HG03439 (cell line): ENCODE measurements at regions not wholly inside any gene's neighbourhood (a gene's known extent, or its start where the extent isn't known, plus 50 kb on each side); places are given as distances from the start of the nearest gene placed in this dataset.

Experiments used
- ATAC-seq: cut with Tn5 transposase; IDR thresholded peaks from one replicate; pipeline ENCODE4 v1.9.1; 2021; ENCODE audit warnings: mild to moderate bottlenecking, moderate library complexity; ENCODE audit not compliant: unreplicated experiment

DNA sequence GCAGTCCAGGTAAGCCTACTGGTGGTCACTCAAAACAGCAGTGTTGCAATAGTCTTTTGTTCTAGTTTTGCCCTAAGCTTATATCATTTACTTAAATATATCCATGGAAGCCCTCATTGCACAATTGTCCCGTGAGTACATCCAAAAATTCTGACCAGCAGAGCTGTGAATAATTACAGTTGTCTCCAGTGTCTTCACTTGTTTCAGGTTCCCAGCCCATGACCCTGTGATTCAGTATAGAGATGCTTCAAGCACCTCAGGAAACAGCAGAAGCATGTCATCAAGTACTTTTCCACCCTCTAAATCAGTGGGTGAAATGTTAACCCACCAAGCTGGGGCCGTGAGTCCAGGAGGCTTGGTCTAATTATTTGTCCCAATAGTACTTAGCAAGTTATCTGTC lies 214.9 kb upstream of the RPS6KA3 start:
- no peak for ATAC-seq

DNA sequence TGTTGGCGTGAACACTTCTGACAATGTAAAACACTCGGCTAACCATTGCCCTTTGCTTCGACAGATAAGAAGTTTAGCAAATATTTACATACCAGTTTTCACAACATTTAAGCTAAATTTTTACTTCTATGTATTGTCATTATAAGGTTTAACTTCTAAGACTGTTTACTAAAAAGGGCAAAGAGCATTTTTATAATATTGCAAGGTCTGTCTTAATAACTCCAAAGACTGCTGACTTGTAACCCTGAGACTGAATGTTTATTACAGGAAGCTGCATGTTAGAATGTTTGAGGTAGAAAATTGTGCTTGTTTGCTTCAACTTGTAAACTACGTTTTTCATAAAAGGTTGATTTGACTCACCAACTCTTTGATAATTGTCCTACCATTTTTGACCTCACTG lies 213.2 kb upstream of the RPS6KA3 start:
- no peak for ATAC-seq

DNA sequence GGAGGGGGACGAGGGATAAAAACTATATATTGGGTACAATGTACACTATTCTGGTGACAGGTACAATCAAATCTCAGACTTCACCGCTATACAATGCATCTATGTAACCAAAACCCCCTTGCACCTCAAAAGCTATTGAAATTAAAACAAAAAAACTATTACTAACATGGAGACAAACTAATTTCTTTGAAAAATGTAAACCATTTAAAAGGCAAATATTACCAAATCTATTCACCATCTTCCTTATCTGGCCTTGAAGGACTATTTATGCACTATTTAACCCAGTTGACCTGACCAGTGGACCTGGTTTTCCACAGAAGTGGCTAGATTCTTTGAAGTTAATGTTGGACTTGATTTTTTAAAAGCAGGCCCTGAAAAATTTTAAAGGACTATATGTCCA lies 212.3 kb upstream of the RPS6KA3 start:
- no peak for ATAC-seq

DNA sequence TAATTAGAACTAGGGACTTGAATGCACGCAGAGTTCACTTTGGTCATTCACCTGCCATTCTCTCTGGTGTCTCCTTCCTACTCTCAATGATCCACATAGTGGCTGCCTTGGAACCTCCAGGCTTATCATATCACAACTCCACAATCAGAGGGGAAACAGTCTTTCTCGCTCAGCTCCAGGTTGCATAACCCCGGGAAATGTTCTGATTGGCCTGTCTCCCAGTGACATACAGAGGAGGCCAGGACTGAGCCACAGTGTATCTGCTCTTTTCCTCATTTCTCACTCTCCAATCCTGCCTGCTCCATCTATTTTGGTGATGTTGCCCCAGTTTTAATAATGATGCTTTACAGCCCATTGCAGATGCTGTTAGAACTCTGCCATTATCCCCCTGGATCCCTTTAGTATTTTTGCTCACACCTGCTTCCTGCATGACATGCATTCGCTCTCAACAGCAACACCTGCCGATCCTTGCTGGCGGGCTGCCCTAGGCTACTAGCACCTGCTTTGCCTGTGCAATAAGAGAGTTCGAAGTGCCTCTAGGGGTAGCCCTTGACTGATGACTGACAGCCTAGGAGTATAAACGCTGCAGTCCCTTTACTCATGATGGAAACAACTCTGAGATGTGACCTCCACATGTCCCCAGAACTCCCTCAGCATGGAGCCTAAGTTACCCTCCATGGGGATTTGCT lies 211.3 kb upstream of the RPS6KA3 start:
- ATAC-seq = no peak

DNA sequence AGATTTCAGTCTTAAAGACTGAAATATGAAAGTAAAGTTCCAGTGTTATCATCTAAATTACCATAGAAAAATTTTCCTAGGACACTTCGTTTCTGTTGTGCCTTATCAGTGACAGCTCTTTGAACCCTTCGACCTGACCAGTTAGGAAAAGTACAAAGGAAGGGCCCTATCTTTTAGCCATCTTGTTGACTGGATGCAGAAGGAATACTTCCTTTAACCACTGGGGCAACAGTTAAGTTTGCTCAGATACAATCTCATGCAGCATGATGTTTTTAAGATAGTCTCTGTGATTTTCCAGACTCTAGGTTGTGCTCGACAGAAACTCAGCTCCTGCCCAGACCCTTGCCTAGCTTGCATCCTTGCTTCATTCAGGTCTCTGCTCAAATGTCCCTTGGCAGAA lies 210.5 kb upstream of the RPS6KA3 start:
- no peak for ATAC-seq

DNA sequence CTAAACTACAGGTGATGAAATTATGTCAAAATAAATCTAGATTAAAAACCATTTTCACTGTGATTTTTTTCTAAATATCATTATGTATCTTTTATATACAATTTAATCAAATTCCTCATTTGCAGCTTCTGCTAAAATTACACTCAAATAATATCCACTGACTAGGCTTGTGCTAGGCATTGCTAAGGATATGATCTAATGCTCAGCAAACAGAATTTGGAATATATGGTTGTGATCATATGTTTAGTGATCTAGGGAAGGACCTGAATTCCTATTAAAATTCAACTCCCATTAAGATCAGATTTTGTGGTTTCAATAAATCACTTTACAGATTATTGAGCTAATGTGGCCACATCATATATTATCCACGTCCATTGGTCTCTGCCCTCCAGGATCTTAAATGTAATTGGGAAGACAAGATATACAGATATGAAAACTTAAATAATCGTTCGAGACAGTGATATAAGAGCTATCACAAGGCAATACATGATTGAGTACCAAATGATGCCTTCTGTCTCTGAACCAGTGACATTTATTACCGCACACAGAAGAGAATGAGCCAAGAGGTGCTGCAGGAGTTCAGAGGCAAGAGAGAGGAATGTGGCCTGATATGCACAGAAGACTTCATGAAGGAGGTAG lies 206.0 kb upstream of the RPS6KA3 start:
- ATAC-seq = no peak

DNA sequence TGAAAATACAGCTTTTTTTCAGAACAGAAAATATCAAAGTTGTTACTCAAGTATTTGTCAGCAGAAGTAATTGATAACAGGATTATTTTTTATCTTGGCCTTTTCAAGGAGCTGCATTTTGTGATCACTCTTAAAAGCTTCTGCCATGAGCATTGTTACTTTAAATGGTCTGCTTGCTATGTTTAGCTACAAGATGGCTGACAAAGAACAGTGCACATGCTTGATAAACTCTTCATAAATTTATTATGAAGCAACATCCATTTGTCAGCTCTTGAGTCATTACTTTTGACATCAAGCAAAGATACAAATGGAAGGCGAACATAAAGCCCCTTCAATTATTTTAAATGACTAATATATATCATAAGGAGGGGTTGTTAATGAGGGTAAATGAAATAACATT lies 205.4 kb upstream of the RPS6KA3 start:
- no peak for ATAC-seq

DNA sequence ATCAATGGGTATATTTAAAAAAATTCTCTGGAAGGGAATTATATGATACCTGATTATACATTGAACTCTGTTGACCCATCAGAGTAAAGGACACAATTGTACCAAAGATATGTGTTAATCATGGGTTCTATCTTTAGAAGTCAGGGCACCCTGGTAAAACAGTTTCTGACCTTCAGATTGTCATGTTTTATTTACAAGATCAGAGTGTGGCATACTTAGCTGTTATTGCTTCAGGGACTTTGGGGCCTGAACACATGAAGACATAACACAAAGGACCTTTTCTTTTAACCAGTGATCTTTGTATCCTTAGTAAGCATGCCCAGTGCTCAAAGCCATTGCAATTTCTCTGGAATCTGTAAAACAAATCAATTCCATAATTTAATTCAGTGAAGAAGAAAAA lies 204.8 kb upstream of the RPS6KA3 start:
- no peak for ATAC-seq

DNA sequence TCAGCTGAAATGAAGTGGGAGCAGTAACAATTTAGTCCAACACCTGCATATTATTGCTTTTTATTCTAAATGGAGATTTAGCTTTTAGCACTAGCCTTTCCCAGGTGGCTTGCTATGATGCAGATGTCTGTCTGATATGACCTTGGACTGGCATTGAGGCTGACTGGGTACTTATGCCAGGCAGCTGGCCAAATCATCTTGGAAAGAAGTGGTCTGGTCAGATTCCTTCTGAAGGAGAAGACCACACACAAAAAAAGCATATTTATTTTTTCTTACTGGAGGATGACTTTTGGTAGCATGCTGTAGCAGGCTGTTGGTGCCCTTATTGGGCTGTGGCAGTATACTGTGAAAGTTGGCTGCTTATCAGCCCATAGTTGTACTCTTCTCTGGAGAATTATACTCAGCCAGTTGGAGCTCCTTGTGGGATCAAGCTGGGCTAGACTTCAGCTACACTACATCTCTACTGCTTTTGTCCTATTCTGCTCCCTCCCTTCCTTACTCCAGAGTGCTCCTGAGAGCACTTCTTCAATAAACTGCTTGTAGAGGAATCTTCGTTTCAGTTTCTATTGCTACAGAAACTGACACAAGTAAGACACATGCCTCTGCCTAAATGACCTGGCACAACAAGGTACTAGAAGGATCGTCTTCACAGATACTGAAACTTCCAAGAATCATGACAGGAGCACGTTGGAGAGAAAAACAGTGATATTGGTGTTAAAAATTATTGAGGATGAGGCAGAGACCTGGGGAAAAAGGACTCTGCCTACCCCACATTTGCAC lies 196.8 kb upstream of the RPS6KA3 start:
- ATAC-seq = no peak

DNA sequence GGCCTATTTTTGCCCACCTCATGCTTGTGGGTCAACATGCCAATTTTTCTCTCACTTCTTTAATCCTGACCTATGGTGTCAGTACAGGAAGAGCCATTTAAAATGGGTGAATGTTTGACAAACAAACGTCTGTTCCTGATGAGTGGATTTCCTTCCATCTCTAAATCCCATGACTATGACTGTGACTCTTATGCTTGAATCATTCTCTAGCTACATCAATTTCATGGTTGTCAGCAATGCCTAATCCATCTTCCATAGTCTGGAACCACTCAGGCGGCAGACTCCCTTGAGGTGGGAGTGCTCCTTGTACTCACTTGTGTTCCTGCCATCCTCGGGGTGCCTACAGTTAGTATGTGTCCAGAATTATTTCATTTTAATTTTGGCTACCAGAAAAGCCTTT lies 194.9 kb upstream of the RPS6KA3 start:
- no peak for ATAC-seq

DNA sequence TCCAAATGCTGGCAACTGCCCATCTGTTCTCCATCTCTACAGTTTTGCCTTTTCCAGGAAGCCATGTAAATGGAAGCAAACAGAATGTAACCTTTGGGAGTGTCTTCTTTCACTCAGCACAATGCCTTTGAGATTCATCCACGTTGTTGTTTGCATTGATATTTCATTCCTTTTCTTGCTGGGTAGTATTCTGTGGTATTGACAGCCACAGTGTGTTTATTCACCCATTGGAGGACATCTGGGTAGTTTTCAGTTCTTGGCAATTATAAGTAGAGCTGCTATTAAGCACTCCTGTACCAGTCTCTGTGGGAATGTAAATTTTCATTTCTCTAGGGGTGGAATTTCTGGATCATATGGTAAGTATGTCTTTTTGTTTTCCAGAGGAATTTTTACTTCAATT lies 194.3 kb upstream of the RPS6KA3 start:
- no peak for ATAC-seq

DNA sequence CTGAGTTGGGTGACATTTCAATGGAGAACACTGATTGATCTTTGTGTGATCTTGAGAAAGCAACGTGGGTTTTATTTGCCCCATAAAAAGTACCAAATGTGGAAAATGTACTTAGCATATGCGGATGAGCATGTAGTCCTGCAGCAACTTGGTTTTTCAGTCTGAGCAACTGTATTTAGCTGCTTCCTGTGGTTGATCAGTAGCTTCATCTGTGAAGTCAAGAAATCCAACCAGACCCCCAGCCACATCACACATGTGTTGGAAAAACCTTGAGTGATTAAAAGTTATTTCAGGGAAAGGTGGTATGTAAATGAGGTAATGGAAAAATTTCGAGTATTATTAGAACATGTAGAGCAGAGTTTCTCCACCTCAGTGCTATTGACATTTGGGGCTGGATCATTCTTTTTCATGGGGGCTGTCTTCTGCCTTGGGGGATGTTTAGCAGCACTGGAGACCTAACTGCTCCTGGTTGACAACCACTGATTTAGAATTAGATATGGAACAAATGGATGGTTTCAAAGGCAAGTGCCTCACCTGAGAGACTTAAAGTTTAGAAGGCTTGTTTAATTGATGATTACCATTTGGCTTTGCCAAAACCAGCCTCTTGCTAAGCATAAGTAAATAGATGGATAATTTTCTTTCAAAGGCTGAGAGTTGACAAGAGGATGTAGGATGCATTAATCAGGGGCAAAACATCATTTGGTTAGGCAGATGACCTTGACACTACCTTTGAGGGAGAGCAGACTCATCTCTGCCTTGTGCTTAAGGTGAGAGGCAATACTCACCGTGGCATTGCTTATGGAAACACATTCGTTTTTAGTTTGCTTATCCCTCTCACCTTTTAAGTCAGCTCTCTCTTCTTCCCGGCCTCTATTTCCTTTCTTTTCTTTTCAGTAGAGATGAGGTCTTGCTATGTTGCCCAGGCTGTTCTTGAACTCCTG lies 193.0 kb upstream of the RPS6KA3 start:
- no peak for ATAC-seq

DNA sequence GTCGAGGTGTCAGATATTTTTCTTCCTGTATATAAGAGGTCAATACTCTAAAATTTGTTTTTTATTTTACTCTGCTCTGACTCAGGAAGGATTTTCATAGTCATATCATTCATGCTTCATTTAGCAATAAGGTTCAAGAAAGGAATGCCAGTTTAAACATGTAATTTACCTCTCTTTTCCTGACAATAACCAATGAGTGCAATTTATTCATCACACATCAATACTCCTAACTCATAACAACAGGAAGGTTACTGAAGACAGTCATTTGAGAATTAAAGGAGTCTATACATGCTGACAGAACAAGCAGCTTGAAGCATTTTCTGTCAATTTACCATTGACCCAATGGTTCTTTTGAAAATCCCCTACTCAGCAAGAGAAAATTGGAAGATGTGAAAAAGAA lies 190.3 kb upstream of the RPS6KA3 start:
- no peak for ATAC-seq

DNA sequence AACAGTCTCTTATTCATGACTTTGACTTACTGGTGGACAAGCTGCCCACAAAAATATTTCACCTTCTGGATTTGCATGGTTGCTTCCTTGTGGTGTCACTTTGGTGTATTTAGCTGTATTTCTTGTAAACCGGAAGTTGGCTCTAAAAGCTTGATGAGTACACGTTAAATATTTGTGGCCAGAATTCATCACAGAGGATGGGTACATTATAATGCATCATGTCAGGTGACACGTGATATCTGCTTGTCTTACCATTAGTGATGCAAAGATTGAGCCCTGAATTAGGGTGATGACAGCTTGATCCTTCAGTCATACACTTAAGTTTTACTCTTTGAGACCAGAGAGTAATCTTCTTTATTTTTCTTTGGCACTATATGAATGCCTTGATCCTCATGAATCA lies 188.3 kb upstream of the RPS6KA3 start:
- ATAC-seq = peak; percentile 40

DNA sequence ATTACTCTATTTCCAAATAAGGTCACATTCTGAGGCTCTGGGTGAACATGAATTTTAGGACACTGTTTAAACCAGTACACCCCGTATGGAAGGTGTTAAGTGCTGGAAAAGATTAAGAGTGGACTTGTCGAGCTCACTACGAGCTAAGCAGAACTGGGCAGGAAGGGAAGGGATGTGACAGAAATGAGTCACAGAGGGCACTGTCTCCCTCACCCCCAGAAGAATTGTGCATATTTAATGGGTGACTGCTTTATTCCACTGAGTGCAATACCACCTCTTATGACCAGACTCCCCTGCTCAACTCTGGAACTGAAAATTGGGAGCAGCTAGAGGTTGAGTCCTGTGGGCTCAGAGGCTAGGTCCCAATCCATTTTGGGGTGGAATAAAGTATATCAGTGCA lies 187.4 kb upstream of the RPS6KA3 start:
- no peak for ATAC-seq

DNA sequence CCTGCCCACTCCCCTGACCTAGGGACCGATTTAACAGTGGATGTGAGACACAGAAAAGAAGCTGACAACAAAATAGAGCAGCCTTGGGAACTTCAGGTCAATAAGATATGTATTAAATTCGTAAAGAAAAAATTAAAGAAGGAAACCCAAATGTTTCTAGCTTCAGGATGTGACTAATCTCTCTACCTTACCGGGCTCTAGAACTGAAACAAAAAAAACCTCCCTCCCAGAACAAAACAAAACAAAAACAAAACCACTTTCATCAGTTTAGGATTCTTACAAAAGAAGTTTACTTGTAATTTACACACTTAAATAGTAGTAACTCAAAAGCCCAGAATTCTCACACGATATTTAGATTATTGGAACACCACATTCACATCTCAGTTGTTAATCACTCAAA lies 185.8 kb upstream of the RPS6KA3 start:
- peak; percentile 65 for ATAC-seq

DNA sequence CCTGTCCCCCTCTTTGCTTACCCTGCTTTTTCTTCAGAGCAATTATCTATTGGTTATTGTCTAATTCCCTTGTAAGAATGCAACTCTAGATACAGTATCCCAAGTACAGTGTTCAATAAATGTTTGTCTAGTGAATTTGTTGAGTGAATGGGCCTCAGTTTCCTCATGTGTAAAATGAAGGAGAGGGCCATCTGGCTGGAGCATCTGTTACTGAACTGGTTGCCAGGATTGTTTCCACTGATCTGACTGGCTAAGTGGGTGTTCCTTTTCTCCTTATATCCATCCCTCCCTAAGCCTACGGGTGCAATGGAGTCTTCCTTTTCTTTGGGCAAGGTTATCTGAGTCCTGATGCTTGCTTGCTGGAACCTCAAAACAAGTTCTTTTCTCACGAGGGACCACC lies 185.2 kb upstream of the RPS6KA3 start:
- ATAC-seq = no peak

DNA sequence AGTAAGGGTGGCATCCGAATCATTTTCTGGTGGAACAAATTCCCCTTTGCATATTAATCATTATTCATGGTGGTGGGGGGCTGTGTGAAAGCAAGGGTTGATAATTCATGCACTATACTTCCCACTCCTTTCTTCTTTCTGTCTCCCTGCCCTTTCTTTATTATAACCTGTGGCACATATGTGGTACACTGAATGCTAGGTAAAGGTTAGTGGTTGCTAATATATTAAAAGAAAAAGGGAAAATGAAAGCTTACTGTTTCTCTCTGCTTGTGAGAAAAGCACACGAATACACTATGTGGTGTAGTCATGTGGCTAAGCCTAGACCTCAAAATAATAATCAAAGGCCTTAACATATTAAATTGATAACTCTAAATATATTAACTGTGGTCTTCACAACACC lies 178.4 kb upstream of the RPS6KA3 start:
- no peak for ATAC-seq

DNA sequence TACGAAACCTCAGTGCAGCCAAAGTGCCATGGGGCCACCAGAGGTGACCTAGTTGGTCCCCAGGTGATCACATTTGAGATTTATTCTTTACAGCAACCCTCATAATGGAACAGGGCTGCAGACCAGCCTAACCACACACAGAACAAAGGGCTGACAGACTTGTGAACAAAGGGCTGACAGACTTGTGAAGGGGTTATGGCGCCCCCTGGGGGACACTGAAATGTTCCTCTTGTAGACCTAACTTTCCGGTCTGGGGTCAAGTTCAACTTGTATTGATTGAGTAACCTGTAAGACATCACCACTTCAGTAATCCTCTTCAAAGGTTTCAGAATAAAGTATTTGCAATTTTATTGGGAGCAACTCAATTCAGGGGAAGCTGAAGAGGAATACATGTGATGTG lies 175.9 kb upstream of the RPS6KA3 start:
- ATAC-seq = no peak

DNA sequence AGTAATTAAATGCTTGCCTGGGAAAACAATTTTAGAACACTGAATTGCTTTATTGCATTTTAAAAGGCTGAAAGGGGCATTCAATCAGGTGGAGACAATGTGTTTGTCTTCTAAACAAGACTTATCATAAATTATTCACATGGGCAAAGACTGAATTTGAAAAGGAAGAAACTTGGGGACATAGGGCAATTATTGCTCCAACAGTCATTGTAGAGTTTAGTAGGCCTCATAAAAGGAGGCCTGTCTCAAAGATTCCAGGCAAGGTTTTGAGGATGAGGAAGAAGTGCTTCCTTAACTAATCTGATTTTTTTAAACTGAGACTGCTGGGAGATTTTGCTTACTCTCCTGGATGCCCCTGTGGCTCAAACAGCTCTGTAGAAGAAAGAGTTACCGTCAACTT lies 174.4 kb upstream of the RPS6KA3 start:
- no peak for ATAC-seq

DNA sequence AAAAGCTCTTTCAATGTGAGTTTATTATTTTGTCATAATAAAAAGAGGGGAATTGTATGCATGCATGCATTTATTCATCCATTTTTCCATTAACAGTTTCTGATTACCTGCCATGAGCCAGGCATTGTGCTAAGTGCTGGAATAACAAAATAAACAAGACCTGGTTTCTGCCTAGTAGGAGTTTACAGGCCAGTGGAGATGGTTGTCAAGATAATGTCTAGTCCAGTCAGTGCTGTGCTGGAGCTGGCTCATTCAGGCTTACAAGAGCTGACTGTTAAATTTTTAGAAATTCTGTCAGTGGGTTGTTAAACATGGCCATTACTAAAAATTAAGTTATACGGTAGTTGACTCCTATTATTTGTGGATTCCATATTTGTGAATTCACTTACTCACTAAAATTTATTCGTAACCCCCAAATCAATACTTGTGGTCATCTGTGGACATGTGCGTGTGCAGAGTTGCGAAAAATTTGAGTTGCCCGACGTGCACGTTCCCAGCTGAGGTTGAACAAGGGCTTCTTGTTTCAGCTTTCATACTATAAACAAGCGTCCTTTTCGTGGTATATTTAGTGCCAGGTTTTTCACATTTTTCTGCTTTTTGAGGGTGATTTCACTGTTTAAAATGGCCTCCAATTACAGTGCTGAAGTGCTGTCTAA lies 172.3 kb upstream of the RPS6KA3 start:
- no peak for ATAC-seq
